Activated CD4-positive, alpha-beta T cell treated with anti-CD3 and anti-CD28 coated beads for 48 hours (primary cell): ENCODE measurements at regions not wholly inside any gene's neighbourhood (a gene's known extent, or its start where the extent isn't known, plus 50 kb on each side); places are given as distances from the start of the nearest gene placed in this dataset.
"Not testable (repeated sequence)": the region's sequence is repeated elsewhere in the genome, so short reads cannot be mapped to it uniquely, and the experiment has no call there.

Experiments used
- DNase-seq: peaks from one replicate; pipeline ENCODE4 v3.0.0-alpha.2; 2020

GRCh38 chr16:35197656-35198055 lies 1738.2 kb downstream of the TP53TG3F start:
- DNase-seq = no peak

DNA sequence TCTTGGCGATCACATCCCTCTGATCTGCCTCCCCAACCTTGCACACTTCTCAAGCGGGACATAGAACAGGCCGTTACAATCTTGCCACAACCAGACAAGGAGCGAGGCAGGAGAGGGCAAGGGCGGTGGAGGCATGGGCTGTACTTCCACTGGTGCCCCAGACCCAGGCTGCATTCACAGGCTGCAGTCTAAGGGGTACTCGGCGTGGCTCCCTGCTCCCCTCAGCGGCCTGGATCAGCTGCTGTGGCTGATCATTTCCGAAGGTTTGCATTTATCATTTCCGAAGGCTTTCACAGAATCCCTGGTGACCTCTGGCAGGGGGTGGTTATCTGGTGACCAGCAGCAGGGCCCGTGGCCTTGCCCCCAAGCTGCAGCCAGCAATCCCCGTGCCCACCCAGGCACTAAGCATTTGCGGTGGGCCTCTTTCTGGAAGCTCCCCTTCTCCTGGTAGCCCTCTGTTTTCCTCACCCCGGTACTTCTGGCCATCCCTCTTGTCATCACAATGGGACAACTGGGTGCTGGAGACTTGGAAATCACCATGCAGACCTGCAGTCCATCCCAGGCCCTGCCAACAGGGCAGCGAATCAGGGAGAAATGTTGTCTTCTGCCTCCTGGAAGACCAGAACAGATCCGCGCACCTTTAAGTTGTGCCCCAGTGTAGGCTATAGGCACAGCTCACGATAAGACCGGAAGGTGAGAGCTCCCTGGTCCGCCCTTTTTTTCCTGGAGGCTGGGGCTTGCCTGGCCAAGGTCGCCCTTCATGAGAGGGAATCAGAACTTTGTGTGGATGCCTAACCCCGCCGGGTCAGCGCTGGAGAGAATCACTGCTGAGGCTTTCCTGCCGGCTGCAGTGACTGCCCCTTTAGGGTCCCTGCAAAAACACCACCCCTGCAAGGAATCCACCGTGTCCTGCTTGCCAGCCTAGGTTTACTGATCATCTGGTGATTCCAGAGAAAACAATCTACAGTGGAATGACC lies 1739.1 kb downstream of the TP53TG3F start:
- DNase-seq = no peak

GRCh38 chr16:35200662-35201061 lies 1741.2 kb downstream of the TP53TG3F start:
- DNase-seq = no peak

DNA sequence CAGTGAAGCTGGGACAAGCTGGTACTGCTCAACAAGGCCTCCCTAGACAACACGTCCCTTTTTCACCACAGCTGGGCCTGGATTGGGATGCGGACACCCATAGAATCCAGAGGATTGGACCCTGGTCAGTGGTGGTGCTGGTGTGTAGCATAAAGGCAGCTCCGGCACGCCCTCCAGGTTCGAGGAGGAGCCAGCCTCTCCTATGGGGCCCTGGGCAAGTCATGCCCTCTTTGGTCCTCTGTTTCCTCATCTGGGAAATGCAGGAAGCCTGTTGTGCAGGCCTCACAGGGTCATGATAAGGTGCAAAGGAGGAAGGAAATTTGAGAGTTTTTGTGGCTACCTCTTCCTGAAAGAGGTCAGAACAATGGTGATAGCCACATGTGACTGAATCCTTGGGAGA lies 1741.7 kb downstream of the TP53TG3F start:
- DNase-seq = no peak

DNA sequence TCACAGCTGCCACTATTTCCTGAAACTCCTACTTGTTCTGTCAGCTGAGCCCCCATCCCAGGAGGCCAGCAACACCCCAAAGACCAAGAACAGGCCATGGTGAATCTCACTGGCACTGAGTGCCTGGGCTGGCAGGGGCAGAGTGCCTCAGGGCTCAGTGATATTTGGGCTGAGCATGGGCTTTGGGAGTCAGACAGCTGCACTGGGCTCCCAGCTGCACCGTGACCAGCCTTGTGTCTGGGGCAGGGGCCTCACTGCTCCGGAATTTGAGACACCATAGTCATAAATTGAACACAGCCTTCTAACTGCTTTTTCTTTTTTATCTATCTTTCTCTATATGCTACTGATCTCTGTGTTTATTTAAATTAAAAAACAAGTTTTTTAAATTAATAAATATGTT lies 1744.2 kb downstream of the TP53TG3F start:
- no peak for DNase-seq

DNA sequence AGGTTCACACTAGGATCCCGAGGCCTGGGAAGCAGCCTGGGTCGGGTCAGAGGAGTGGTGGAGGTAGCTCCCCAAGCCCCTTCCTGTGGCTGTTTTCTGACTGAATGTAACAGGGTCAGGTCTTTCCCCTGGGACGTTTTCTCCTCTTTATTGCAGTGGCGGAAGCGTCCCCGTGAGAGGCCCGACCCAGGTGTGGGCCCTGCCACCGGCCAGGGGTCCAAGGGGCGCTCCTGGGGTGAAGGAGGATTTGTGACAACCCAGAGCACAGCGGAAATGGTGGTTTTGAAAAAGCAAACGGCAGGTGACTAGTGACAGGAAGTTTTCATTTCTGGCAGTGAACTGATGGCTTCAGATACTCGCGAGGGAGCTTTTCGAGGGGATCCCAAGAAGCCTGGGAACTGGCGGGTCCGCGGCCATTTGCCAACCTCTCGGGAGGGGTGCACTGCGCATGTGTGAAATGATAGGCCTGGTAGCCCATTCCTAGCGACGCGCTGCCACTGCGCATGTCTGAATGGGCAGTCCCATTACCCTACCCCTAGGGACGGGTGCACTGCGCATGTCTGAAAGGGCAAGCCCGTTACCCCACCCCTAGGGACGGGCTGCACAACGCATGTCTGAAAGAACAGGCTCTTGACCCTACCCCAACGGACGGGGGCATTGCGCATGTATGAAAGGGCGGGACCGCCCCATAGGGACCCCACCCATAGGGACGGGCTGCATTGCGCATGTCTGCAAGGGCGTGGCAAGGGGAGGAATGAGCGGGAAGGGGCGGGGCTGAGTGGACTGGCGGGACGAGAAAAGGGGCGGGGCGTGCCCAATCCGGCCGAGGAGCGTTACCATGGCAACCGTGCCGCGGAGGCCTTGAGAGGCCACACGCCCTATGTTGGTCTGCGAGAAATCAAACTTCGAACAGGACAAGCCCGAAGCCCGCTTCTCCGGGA lies 1747.9 kb downstream of the TP53TG3F start:
- peak; percentile 3 for DNase-seq

- no peak for DNase-seq
These were observed 1748.9 kb downstream of the TP53TG3F start for GRCh38 chr16:35208001-35208935.

DNA sequence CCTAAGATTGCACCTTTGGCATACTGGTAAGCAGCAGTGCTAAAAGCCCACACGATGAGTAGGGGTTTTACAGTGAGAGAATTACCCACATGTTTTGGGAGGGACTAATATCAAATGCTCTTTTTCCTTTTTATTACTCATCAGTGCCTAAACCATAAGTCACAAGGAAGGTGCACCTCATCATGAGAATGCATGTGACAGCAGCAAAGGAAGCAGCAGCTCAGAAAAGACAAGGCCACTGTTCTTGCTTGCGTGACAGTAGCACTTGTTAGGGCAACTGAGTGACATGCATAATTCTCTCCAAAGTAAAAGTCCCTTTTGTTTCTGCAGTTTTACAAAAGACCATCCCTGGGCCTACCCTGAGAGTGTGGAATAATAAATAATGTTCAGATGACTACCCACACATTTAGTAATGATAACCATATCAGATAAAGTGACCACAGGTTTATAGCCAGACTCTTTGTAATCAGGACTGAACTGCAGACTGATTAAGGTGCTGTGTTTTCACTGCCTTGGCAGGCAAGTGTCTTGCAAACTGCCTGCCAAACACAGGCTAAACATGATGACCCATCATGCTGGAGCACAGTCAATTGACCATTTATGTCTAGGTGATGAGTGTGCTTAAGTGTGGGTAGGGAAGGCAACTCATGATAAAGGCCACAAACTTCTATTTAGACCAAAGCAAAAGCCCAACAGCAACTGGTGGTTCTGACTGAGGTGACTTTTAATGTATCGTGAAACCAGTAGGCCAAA lies 1751.4 kb downstream of the TP53TG3F start:
- DNase-seq = no peak

- no peak for DNase-seq
These were observed 1755.4 kb downstream of the TP53TG3F start for GRCh38 chr16:35214840-35215239.

DNA sequence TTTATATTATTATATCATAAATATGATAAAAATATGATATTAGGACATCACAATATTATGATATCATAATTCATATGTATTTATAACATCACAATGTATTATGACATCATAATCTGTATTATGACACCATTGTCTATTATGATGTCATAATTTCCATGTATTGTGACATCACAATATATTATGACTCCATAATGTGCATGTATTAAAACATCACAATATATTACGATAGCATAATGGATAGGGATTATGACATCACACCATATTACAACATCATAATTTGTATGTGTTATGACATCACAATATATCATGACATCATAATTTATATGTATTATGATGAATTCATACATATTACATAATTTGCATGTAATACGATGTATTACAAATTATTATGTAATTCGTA lies 1755.9 kb downstream of the TP53TG3F start:
- DNase-seq = no peak

DNA sequence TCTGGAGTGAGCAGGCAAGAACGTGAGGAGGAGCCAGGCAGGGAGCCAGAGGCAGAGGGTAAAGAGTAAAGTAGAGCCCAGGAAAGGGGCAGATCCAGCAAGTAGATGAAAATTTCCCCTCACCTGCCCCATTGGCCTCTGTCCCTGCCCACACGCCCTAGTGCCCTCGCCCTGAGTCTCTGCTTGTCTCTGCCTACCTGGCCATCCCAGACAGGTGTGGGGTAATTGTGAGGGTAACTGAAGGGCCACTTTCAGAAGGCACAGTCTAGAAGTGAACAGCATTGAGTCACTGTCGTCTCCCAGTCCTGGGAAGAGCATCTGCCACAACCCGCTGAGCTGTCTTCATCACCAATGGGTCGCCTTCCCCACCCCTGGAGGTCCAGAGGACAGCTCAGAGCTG lies 1756.8 kb downstream of the TP53TG3F start:
- not testable (repeated sequence) for DNase-seq

- DNase-seq = no peak
These were observed 1762.2 kb downstream of the TP53TG3F start for GRCh38 chr16:35221482-35222185.

DNA sequence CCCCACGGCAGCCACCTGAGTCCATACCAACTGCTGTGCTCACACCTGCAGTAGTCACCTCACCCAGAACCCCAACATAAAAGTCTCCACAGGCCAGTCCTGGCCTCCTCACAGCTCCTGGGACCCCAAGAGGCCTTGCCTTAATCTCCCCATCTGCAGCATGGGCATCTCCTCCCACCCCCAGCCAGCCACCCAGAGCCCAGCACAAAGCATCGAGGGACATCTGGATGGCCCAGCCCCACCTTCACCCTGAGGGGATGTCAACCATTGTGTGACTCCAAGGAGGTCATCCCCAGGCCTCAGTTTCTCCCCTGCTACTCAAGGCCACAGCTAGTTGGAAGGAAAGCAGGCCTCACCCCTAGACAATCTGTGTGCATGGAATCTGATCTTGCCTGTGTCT lies 1775.3 kb downstream of the TP53TG3F start:
- DNase-seq = no peak

- no peak for DNase-seq
These were observed 1780.1 kb downstream of the TP53TG3F start for GRCh38 chr16:35239561-35239960.

- no peak for DNase-seq
These were observed 1789.6 kb downstream of the TP53TG3F start for GRCh38 chr16:35249051-35249450.

GRCh38 chr16:35252356-35252936 lies 1793.0 kb downstream of the TP53TG3F start:
- DNase-seq = no peak

- DNase-seq = no peak
These were observed 1795.9 kb downstream of the TP53TG3F start for GRCh38 chr16:35255186-35255803.

DNA sequence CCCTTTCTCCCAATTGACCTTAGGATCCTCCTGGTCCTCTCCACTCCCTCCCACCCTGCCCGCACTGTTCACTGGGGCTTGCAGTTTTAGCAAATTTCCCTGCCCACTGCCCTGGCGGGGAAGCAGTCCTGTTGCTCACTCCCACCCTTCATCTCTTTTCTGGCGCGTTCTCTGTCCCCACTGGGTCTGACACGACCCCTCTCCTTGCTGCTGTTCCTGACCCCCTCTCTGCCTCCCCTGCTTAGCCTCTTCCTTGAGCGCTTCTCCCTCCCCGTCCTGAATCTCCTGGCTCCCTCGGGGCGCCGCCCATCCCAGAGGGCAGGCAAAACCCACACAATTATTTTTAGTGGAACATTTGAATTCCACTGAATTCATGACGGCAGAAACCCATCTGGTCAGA lies 1796.4 kb downstream of the TP53TG3F start:
- DNase-seq = no peak

- no peak for DNase-seq
These were observed 1799.0 kb downstream of the TP53TG3F start for GRCh38 chr16:35258381-35258780.

GRCh38 chr16:35295856-35296255 lies 1836.4 kb downstream of the TP53TG3F start:
- no peak for DNase-seq
